HG02970 (cell line): ENCODE measurements at regions not wholly inside any gene's neighbourhood (a gene's known extent, or its start where the extent isn't known, plus 50 kb on each side); places are given as distances from the start of the nearest gene placed in this dataset.

Experiments
- ATAC-seq: cut with Tn5 transposase; IDR thresholded peaks from one replicate; pipeline ENCODE4 v1.9.1; 2021; ENCODE audit warnings: mild to moderate bottlenecking, moderate library complexity, moderate number of reproducible peaks; ENCODE audit not compliant: unreplicated experiment, low FRiP score

DNA sequence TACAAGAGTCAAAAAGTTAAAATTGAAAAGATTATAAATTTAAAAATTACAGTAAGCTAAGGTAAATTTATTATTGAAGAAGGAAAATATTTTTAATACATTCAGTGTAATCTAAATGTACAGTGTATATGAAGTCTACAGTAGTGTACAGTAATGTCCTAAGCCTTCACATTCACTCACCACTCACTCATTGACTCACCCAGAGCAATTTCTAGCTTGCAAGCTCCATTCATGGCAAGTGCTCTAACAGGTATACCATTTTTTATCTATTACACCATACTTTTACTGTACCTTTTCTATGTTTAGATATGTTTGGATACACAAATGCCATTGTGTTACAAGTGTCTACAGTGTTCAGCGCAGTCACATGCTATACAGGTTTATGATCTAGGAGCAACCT is 389.7 kb downstream of the RASEF start:
- no peak for ATAC-seq

DNA sequence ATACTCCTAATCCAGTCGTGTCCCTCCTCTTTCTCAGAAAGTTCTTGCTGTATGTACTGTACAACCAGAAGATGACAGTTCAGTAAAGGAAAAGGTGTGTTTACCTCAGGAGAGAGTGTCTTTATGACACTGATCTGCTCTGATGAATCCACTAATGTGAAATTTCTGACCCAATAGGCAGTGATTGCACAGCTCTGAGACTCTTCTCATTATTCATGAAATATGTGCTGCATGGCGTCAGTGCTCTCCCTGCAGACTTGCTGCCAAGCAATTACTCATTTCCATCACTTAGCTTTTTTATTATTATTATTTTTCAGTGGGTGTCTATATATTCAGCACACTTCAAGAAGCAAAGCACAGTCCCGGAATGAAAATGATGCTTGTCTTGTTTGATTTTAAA is 389.0 kb downstream of the RASEF start:
- ATAC-seq, result no peak

DNA sequence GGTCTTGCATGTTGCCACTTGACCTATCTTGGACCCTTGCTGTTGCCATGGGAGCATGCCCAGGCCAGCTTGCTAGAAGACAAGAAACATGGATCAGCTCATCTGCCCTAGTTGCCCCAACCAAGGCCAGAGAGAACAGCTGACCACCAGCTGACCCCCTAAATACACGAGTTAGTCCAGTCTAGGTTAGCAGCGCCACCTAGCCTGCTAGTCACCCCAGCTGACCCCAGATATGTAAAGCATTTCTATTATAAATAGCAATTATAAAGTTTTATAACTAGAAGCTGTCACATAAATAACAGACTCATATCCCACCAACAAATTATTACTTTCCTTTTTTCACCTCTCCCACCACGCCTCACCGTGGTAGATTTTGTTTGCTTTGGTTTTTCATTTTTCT is 387.8 kb downstream of the RASEF start:
- no peak for ATAC-seq

DNA sequence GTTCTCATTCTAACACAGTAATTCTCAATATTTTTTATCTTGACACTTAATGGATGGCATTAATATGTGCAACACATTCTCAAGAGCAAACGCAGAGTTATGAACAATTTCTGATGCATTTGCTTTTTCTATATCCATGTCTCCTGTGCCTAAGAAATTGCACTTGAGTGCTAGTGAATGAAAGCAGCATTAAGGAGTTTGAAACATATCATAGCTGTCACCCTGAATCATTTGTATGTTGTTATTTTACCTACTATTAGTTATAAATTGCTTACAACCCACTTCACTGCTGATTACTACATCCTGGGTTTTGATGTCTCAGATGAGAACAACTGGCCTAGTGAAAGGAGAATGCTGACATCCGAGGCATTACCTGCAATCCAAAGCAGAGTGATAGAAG is 387.3 kb downstream of the RASEF start:
- ATAC-seq, result no peak

DNA sequence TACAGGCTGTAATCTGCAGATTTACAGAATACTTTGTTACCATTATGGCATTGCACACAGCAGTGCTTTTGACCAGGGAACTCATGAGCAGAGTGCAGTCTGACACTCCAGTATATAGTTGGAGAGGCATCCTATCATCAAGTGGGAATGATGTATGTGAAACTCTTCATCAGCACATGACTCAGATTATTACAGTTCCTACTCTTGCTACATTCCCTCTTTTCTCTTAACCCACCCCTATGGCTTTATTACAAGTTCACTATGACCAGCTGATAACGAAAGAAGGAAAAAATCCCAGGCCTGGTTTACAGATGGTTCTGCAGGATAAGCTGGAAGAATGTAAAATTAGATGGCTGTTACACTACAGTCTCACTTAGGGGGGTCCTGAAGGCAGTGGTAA is 385.9 kb downstream of the RASEF start:
- no peak for ATAC-seq

DNA sequence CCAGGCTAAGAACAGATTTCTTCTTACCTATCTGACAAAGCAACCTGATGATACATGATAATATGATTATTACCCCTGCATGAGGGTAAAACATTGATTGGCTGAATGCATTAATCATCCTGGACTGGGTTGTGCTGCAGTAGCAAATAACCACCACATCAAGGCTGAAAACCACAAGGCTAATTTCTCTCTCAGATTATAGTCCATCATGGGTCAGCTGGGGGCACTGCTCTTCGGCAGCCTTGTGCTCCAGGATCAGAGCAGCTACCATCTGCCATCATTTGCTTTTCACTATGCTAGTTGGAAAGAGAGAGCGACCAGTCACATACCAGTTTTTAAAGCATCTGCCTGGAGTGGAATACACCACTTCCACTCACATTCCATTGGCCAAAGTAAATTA is 383.5 kb downstream of the RASEF start:
- ATAC-seq, result no peak

DNA sequence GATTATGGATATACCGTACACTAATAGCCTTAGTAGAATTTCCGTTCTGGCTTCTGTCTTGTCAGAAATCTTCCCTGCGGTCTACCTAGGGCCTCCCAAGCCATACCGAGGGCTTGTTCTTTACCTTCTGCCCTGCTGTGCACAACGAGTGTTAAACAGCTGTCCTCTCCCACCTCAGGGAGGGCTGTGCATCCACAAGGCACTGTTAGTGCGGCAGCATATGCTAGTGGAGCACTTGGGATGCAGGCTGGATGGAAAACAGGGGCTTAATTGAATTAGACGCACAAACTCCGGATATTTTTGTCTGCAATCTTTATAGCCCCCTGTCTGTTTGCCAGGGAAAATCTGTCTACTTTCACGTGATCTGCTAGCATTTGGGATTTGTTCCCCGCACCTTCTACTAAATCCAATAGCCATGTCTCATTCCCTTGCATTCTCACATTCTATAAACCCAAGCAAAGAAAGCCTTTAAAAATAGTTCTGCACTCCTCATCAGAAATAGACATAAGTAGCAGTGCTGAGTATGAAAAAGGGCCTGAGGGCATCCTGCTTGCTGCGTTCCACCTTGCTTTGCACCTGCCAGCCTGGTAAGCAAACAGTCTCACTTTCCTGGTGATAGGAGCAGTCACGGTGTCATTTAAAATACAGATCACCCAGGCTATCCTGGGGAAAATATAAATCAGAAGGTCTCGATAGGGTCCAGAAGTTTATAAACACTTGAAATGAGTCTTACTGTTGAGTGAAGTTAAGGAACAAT is 382.6 kb downstream of the RASEF start:
- no peak for ATAC-seq

DNA sequence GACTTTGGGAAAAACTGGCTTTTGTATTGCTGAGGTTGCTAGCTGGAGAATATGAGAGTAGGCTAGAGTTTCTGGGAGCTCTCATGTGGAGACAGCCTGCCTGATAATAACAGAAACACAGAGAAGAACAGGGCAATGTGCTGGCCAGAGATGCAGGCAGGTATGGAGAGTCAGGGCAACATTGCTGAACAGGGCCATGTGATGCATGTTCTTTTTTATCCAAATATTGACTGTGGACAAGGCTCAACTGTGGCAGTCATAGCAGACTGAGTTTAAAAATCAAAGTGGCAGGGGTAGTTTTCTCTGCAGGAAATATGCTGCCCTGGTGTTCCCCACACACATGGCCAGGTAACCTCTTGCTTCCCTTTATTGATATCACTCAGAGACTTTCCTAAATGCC is 381.1 kb downstream of the RASEF start:
- no peak for ATAC-seq

DNA sequence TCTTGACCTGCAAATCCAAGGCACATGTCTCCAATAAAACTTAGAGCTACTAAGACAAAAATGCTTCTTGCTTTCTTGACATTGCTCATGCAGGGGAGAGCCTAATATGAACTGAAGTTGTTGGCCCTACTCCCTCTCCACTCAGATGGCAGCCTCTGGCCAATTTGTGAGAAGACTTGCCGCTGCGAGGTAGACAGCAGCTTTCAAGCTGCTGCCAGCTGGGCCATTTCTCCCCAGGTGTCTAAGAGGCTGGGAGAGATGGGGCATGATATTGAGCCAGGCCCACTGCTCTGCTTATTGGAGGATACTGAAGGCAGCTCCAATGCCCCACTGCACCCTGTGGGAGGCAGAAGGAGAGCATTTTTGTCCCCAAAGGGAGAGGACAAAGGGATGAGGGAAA is 380.5 kb downstream of the RASEF start:
- ATAC-seq, result no peak

DNA sequence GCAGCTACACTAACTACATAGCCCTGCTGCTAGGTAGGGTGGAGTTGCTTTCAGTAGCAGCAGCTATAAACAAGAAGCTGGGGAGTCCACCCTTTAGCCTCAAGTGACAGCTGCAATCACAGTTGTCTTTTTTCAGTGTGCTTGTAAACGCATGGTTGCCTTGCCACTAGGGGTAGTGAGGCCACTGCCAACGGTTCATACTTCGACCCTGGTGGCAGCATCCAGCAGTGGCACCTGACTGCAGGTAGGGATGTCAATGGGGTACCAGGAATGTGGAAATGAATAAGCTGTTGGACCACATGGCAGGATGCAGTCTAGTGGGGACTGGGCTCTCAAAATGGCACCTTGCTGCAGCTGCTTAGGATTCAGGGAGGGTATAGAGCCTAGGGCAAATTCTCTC is 367.2 kb downstream of the RASEF start:
- no peak for ATAC-seq

DNA sequence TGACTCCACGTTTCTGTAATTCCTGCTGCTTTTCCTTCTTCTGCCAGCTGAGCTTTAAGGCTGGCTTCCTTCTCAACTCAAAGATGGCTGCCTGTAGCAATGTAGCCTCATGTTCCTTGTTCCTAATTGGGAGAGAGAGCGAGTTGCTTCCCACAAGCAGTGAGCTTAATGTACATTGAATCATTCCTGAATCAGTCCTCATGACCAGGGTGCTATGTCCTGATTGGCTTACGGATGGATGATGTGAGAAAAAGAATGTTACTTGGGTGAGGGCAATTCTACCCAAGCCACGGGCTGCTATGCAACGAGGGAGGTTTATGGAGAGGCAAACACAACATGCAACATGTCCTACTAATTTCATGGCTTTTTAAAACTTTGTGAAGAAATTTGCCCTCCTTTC is 356.2 kb downstream of the RASEF start:
- no peak for ATAC-seq

DNA sequence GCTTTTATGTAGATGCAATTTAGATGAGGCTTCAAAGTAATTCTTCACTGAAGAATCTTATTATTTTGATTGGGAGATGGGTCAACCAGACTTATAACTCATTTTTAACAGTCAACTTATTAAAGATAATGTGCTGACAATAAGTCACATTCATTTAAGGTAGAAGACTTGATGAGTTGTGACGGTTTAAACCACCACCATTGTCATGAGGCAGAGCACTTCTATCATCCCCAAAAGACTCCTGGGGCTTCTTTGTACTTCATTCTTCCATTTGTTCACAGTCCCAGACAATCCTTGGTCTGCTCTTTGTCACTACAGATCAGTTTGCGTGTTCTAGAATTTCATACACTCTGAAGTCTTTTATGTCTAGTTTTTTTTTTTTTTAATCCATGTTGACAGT is 346.1 kb downstream of the RASEF start:
- no peak for ATAC-seq

DNA sequence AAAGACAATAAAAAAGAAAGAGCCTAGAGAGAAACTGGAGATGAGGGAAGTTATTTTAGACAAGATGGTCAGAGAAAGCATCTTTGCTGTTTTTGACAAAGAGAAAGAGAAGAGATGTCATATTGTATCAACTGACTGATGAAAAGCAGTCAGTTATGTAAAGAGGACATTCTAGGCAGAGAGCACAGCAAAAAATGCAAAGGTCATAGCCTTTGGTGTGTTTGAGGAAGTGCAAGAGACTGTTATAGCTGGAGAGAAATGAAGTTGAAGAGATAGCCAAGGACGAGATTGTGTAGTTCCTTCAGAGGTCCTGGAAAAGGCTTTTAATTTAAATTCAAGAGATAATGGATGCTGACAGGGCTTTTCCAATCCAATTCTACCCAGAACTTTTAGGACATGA is 342.4 kb downstream of the RASEF start:
- ATAC-seq, result no peak

DNA sequence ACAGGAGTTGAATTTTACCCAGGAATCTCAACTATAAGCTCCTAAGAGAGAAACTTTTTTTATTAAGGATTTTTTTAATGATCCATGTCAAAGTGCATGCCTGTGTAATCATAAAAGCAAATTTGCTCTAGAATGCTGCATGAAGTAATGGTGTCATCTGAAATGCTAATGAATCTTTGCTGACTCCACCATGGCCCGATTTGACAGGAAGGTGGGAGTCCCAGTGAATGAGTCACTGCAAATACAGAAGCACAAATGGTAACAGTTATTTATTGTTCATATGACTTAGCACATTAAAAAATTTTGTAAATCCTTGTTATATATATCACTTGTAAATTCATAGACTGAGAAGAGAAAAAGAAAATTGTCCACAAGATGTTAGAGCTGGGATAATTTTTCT is 341.3 kb downstream of the RASEF start:
- ATAC-seq, result no peak

DNA sequence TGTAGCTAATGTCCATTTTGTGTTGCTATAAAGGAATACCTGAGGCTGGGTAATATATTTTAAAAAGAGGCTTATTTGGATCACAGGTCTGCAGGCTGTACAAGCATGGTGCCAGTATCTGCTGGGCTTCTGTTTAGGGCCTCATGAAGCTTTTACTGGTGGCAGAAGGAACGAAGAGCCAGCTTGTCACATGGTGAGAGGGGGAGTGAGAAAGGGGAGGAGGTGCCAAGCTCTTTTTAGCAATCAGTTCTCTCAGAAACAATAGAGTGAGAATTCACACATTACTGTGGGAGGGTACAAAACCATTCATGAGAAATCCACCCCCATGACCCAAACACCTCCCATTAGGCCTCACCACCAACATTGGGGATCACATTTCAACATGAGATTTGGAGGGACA is 340.9 kb downstream of the RASEF start:
- no peak for ATAC-seq

DNA sequence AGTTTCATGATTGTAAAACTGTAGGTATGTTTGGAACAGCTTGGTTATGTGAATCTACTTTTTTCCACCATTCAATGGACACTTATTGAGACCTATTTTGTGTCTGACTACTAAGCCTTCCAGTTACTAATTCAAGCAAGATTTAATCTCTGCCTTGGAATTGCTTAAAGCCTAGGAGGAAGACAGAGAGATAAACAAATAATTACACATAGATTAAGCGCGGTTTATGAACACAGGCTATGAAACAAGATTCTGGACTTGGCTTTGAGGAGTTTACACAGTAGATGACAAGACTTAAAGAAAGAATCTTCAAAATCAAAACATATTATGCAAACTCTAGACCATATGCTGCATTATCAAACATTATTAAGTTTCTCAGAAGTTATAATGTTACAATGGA is 340.4 kb downstream of the RASEF start:
- ATAC-seq, result no peak

DNA sequence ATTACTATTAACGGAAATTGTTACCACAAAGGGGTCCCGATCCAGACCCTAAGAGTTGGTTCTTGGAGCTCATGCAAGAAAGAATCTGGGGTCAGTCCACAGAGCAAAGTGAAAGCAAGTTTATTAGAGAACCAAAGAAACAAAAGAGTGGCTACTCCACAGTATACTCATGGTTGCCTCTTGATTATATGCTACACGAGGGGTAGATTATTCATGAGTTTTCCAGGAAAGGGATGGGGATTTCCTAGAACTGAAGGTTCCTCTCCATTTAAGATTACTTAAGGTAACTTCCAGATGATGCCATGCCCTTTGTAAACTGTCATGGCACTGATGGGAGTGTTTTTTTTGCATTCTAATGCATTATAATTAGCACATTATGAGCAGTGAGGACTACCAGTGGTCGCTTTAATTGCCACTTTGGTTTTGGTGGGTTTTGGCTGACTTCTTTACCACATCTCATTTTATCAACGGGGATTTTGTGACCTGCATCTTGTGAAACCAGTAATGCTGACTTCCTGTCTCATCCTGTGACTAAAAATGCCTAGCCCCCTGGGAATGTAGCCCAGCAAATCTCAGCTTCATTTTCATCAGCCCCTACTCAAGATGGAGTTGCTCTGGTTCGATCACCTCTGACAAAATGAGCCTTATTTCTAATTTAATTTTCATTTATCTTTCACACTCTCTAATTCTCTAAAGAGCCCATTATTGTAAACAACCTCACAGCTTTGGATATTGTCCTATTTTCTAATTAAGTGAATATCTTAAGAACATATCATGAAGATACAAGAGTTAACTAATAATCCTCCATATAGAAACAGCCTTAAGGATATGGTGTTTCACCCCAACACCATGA is 336.3 kb downstream of the RASEF start:
- no peak for ATAC-seq

DNA sequence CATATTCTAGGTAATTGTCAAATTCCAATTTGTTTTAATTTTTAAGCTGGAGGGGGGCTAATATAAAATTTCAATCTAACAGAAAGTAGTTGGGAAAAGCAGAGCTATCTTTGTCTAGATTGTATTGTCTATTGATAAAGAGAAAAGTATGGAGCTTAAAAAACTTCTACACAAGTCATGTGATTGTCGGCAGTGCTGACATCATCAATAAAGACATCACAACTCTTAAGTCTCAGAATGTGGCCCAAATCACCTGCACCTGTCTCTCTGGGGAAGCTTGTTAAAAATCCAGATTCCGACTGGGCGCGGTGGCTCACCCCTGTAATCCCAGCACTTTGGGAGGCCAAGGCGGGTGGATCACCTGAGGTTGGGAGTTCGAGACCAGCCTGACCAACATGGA is 333.8 kb downstream of the RASEF start:
- ATAC-seq, result no peak

DNA sequence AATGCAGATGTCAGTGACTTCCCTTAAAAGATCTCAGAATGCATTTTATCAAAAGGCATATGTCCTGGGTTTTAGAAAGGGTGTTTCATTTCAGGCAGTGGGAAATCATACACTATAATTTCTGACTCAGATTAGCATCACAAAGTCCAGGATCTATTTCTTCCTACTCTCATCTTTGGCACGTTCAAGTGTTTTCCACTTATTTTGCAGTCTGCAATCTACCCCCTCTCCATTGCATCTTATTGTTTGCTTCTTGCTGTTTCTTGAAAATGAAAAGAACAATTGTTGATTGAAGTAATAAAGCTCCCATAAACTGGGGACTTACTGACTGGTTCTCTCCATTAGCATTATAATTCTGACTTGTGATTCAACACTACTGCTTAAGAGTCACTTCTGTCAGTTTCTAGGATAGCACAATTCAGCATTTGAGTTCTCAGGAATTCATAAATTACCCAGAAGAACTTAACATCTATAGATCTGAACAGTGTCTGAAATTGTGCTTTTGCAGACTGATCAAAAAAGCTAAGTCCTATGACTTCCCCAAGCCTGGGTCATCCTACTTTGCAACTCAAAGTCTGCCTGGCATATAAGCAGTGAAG is 332.9 kb downstream of the RASEF start:
- ATAC-seq, result no peak

DNA sequence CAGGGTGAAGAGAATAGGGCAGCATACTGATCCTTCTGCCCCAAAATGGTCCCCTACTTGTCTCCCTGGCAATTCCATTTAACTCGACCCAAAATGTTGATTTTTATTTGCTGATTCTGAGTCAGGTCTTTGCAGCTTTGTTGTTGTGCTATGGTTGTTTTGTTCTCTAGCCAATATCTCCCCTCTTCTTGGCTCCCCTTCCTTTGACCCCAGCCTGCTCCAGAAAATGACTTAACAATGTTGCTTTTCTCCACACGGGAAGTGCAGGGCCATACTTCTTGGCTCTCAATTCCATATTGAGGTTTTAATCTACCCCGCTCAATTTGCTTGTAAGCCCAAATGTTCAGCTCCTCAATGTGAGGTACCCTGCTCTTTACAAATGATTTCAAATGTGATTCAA is 330.0 kb downstream of the RASEF start:
- ATAC-seq, result no peak

DNA sequence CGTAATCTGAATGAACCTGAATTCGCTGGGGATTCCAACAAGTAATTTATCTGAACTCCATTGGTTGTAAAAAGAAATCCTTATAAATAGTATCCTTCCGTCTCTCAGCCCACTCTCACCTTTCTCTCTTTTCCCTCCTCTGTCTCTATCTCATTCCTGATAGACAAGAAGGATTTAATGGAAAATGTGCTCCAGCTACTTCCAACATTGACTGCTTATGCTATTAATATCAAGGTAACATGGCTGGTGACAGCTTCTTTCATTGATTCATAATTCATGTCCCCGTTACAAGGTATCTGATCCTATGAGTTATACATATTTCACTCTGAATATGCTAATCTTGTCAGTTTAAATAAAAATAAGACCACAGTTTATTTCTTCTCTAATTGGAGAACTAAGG is 326.8 kb downstream of the RASEF start:
- no peak for ATAC-seq

DNA sequence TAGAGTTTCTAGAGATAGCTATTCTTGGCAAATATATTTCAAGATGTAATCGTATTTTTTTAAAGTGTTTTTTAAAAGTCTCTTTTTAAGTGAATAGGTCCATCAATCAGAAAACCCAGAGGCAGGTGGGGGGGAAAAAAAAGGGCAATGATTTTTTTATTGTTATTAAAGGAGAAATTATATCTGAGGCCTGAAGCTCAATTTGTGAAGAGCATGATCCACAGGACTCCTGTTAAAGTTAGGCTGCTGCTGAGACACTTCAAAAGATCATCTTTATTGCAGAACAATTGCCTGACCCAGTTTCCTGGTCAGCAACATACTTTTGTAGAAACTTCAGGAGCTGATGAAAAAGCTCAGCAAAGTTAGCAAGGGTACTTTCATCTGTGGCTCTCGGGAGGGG is 326.2 kb downstream of the RASEF start:
- no peak for ATAC-seq
